Esophagus (tissue), 2 donors: ENCODE measurements at regions not wholly inside any gene's neighbourhood (a gene's known extent, or its start where the extent isn't known, plus 50 kb on each side); places are given as distances from the start of the nearest gene placed in this dataset.

Source experiments
- H3K27ac ChIP-seq, 2 donors: one replicate each; pipeline ENCODE4 v1.5.1; 2013; ENCODE audit warnings: low read depth in 2 of 2, mild to moderate bottlenecking in 2 of 2, inconsistent platforms in 1 of 2, low read length in 1 of 2, moderate library complexity in 1 of 2
- H3K27me3 ChIP-seq, 2 donors: one replicate each; pipeline ENCODE4 v1.6.1; 2013; ENCODE audit warnings: low read length in 2 of 2, control low read depth in 1 of 2, mild to moderate bottlenecking in 1 of 2; ENCODE audit not compliant: insufficient read depth in 2 of 2, control insufficient read depth in 1 of 2
- H3K36me3 ChIP-seq, 2 donors: one replicate each; pipeline ENCODE4 v1.6.1; 2013; ENCODE audit warnings: low read length in 1 of 2; ENCODE audit not compliant: control insufficient read depth in 2 of 2, insufficient read depth in 2 of 2
- H3K4me1 ChIP-seq, 2 donors: one replicate each; pipeline ENCODE4 v1.6.1; 2013; ENCODE audit warnings: low read length in 1 of 2; ENCODE audit not compliant: control insufficient read depth in 2 of 2, insufficient read depth in 2 of 2
- H3K4me3 ChIP-seq, 2 donors: one replicate each; pipeline ENCODE4 v1.5.1; 2013; ENCODE audit warnings: low read length in 2 of 2, mild to moderate bottlenecking in 2 of 2, low read depth in 1 of 2, moderate library complexity in 1 of 2
- H3K9me3 ChIP-seq, 2 donors: one replicate each; pipeline ENCODE4 v1.6.1; 2013; ENCODE audit warnings: mild to moderate bottlenecking in 2 of 2, low read depth in 1 of 2, low read length in 1 of 2, moderate library complexity in 1 of 2; ENCODE audit not compliant: control insufficient read depth in 2 of 2, insufficient read depth in 1 of 2
- WGBS, 2 donors: extraction: QIAGEN DNeasy Blood & Tissue Kit; methylation state at CpG; one replicate each; pipeline ENCODE4 v1.1.7; 2013; 5-methylcytosine and 5-hydroxymethylcytosine counted together
- donor health status: healthy with polysubstance abuse.
- donor health status: Bipolar disorder and iron deficiency.

DNA sequence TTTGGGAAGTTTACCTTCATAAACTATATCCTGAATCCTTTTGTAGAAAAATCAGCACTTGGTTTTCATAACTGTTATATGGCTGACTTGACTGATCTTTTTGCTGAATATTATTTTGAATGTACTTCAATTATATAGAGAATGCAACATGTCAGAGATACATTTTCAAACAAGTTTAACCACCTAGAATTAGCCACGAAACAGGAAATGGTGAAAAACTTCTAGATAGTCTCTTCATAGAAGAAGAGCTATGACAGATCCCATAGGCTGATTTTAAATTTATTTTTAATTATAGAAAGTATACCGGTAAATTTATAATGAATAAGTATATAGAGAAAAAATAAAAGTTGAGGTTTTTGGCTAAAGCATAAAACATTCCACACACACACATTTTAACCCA, 436.8 kb upstream of the DPPA4 start:
- Histone ChIP-seq H3K4me3 (no peak overlapping the region), H3K9me3 (peaks cover 0 to 2% of the 10 kb centered on the region in 2 donors), H3K4me1 (no peaks in the 10 kb centered on the region), H3K27ac (no peak overlapping the region), H3K27me3 (no peaks in the 10 kb centered on the region), H3K36me3 (no peaks in the 10 kb centered on the region)
- WGBS, 2 donors = 61 to 65% methylated on average over 2 of the region's 2 CpGs

DNA sequence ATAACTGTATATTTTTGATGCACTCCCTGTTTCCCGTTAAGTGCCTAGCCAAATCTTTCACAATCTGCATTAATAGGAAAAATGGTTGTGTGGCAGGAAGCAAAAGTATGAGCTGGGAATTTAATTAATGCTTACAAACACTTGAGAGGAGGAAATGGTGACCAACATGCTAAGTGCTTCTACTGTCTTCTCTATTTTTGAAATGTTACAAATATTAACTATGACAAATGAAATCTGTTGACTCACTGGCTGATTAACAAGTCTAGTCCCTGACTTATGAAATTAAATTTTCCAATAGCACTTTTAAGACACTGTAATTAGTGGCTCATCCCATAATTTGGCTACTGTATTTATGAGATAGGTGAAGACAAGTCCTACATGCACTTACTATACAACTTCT, 446.9 kb upstream of the DPPA4 start:
- H3K9me3 ChIP-seq = no peaks in the 10 kb centered on the region
- H3K27ac ChIP-seq = no peak overlapping the region
- no peak overlapping the region for H3K4me3 ChIP-seq
- H3K4me1 ChIP-seq = no peaks in the 10 kb centered on the region
- no peaks in the 10 kb centered on the region for H3K36me3 ChIP-seq
- WGBS, 2 donors = 77 to 80% methylated on average over 1 of the region's 1 CpG
- H3K27me3 ChIP-seq = no peaks in the 10 kb centered on the region

DNA sequence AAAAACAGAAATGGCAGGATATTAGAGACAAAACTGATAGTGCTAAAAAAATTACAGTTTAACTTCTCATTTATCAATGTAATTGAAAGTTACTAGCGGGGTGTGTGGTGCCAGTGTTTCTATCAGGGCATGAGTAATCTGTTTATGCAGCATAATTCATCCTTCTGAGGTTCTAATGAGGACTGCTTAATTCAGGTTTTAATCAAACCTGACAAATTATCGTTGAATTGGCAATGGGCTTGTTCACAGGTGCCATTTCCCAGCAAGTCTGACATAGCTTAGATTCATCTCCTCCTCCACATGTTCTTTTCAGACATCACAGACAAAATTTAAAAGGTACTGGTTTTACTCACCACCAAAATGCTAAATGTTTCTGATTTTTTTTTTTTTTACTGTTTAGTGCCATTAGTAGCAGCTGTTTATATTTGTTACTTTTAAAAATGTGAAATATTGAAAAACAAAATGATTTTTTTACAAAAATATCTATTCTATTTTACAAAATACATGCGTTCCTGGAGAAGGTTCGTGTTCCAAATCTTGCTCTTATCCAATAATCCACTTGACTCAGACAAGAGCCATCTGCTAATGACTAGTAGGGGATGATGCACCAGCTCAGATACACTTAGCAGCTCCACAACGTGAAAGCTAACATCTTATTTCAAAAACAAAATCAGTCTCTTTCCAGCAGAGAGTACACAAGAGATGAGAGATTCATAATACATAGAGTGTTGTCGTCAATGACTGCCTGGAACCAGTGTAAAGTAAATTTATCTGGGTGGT, 447.7 kb upstream of the DPPA4 start:
- Histone ChIP-seq H3K9me3 (no peaks in the 10 kb centered on the region), H3K4me3 (no peak overlapping the region), H3K27me3 (no peaks in the 10 kb centered on the region), H3K27ac (no peak overlapping the region), H3K4me1 (no peaks in the 10 kb centered on the region), H3K36me3 (no peaks in the 10 kb centered on the region)
- 57 to 61% methylated on average over 6 of the region's 6 CpGs for WGBS, 2 donors

DNA sequence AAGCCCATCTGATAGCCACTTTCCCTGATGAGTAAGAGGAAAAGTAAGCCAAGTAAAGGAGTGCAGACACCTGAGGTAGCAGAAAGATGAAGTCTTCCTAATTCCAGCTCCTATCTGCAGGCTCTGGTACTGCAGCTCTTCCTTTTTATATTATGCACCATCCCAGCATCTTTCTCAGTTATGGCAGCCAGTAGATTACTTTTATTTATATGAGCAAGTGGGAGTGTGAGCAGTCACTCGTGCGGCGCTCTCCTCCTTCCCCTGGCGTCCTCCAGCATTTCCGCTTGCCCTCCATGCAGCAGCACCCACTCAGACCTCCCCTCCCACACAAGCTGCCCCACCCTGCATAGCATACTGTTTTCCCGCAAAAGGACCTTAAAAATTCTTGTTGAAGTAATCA, 465.9 kb upstream of the DPPA4 start:
- no peaks in the 10 kb centered on the region for H3K36me3 ChIP-seq
- H3K27me3 ChIP-seq = no peaks in the 10 kb centered on the region
- H3K9me3 ChIP-seq = peaks cover 2% of the 10 kb centered on the region in 2 donors
- no peak overlapping the region for H3K4me3 ChIP-seq
- no peaks in the 10 kb centered on the region for H3K4me1 ChIP-seq
- H3K27ac ChIP-seq = no peak overlapping the region
- 95 to 97% methylated on average over 6 of the region's 6 CpGs for WGBS, 2 donors

DNA sequence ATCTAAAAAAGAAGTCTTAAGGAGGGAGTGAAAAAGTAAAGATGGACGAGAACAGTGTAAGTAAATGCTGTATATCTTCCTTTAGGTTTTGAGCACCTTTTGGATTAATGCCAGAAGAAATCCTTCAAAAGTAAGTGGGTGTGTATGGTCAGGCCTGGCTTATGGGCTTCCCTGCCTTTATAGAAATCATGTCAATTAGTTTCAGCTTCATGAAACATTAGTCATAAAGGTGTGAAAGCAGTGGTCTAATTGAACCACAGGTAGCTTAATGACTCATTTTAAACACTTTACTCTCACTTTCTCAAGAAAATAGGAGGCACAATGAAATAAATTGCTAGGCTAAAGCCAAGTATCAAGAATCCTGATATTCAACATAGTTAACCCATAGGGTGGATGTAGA, 467.4 kb upstream of the DPPA4 start:
- H3K9me3 ChIP-seq = peaks cover 2 to 3% of the 10 kb centered on the region in 2 donors
- no peaks in the 10 kb centered on the region for H3K4me1 ChIP-seq
- H3K36me3 ChIP-seq = no peaks in the 10 kb centered on the region
- no peak overlapping the region for H3K27ac ChIP-seq
- H3K27me3 ChIP-seq = no peaks in the 10 kb centered on the region
- no peak overlapping the region for H3K4me3 ChIP-seq
- WGBS, 2 donors = 67 to 76% methylated on average over 1 of the region's 1 CpG

DNA sequence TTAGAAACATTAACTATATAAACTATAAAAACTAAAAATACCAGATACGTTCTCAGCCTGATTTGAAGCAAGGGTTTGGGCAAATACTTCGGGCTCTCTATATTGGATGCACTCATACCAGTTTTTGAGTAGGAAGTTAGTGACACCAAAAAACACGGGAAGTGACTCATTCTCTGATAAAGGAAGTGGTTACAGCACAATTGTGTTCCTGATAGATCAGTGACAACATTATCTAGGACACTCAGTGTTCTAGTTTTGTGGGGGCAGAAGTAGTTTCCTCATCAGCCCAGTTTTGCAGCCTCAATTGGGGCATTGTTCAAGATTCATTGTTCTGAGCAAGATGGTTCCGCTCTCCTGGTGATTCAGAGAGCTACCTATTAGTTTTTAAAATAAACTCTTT, 469.6 kb upstream of the DPPA4 start:
- Histone ChIP-seq H3K4me3 (no peak overlapping the region), H3K27me3 (no peaks in the 10 kb centered on the region), H3K27ac (peak overlapping the region in 1 of 2 donors; percentile 54), H3K36me3 (no peaks in the 10 kb centered on the region), H3K4me1 (no peaks in the 10 kb centered on the region), H3K9me3 (peaks cover 2 to 3% of the 10 kb centered on the region in 2 donors)
- 55 to 57% methylated on average over 4 of the region's 4 CpGs for WGBS, 2 donors

DNA sequence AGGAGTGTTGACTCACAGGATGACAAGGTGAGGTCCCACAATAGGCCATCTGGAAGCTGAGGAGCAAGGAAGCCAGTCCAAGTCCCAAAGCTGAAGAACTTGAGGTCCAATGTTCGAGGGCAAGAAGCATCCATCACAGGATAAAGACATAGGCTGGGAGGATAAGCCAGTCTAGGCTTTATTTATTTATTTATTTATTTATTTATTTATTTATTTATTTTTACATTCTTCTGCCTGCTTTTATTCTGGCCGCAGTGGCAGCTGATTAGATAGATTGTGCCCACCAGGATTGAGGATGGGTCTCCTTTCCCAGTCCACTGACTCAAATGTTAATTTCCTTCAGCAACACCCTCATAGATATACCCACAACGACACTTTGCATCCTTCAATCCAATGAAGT, 472.2 kb upstream of the DPPA4 start:
- no peaks in the 10 kb centered on the region for H3K4me1 ChIP-seq
- H3K36me3 ChIP-seq = no peaks in the 10 kb centered on the region
- no peak overlapping the region for H3K4me3 ChIP-seq
- WGBS, 2 donors = 85 to 86% methylated on average over 3 of the region's 3 CpGs
- H3K9me3 ChIP-seq = peaks cover 2 to 3% of the 10 kb centered on the region in 2 donors
- H3K27me3 ChIP-seq = no peaks in the 10 kb centered on the region
- no peak overlapping the region for H3K27ac ChIP-seq

DNA sequence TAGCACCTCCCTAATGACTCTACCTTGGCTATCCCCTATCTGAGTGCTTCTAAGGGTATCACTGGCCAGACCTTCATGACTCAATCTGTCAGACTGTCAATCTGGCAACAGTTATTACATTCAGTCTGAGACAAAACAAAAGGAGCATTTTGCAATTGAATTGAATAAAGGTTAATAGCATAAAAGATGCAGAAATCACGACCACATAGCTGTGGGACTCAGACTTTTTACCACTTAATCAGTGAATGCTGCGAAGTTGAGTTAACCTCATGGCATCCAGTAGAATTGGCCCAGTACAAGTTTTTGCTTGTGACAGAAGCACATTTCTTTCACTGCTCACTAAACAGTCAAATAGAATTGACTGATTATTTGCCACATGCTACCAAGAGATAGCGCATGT, 480.7 kb upstream of the DPPA4 start:
- Histone ChIP-seq H3K36me3 (no peaks in the 10 kb centered on the region), H3K9me3 (no peaks in the 10 kb centered on the region), H3K4me3 (no peak overlapping the region), H3K27me3 (no peaks in the 10 kb centered on the region), H3K4me1 (no peaks in the 10 kb centered on the region), H3K27ac (no peak overlapping the region)
- WGBS, 2 donors = 39 to 70% methylated on average over 3 of the region's 3 CpGs

DNA sequence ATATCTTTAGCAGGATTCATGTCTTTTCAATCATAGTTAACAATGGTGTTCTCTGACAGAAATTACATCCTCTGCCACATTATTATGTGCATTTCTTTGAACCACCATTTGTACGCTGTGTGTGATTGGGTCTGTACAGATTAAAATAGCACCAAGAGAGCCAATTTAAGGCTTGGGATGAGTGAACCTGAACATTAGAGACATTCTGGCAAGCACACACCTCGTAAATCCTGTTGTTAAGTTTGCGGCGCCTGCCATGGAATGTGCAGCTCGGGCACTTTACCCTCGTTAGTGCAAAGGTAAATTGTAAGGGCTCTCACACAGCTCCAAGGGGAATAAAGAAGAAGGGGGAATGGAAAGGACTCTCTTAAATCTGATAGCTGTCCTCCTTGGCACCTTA, 482.4 kb upstream of the DPPA4 start:
- no peaks in the 10 kb centered on the region for H3K4me1 ChIP-seq
- H3K27ac ChIP-seq = no peak overlapping the region
- H3K36me3 ChIP-seq = no peaks in the 10 kb centered on the region
- H3K27me3 ChIP-seq = no peaks in the 10 kb centered on the region
- WGBS, 2 donors = 48 to 56% methylated on average over 6 of the region's 6 CpGs
- no peaks in the 10 kb centered on the region for H3K9me3 ChIP-seq
- H3K4me3 ChIP-seq = no peak overlapping the region
